GM18511 (cell line): ENCODE measurements at regions not wholly inside any gene's neighbourhood (a gene's known extent, or its start where the extent isn't known, plus 50 kb on each side); places are given as distances from the start of the nearest gene placed in this dataset.

Experiments
- ATAC-seq: cut with Tn5 transposase; IDR thresholded peaks from one replicate; pipeline ENCODE4 v1.9.1; 2021; ENCODE audit warnings: mild to moderate bottlenecking, moderate library complexity; ENCODE audit not compliant: unreplicated experiment

DNA sequence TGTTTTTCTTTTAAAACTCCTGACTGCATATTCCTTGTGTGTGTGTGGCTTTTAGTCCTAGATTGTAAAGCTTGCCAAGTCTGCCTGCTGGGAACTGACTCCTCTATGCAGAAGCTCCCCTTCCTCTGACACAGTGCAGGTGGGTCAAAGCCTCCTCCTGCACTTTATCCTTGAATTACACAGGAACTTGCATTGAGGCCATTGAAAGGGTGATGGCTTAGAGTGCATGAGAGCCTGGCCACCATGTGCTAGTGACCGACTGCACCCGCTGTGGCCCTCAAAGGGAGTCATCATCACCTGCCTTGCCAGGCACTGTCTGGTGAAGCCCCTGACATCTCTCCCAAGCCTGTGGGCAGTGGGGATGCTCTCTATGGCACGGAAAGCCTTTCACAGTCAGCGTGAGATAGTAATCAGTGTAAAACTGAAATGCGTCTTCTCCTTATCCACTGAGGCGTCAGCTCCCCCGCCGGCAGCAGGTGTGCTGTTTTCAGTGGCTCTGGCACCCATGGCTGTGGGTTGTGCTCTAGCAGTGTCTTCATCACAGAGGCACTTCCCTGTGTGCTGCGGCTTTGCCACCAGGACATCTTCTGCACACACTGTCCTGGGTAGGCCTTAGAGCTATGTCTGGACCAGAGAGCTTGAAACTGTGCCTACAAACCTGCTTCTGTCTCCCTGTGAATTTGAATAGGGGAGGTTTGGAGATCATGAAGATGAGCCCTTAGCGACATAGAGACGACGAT is 87.9 kb downstream of the THBS2 start:
- ATAC-seq, result no peak

DNA sequence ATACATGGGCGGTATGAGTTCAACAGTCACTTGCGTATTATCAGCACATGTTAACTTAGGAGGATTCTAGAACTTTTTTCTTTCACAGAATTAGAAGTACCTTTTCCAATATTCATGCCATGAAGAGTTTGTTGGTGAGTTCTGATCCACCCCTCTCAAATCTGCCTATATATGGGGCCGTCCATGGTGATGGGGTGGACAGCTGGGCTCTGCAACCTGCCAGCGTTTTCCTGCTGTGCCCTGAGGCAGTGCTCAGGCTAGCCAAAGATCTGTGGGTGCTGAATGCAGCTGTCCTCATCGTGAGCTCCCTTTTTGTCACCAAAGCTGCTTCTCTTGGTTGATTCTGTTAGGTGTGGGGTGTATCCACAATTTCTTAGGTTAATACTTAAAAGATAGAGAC is 88.7 kb downstream of the THBS2 start:
- no peak for ATAC-seq

DNA sequence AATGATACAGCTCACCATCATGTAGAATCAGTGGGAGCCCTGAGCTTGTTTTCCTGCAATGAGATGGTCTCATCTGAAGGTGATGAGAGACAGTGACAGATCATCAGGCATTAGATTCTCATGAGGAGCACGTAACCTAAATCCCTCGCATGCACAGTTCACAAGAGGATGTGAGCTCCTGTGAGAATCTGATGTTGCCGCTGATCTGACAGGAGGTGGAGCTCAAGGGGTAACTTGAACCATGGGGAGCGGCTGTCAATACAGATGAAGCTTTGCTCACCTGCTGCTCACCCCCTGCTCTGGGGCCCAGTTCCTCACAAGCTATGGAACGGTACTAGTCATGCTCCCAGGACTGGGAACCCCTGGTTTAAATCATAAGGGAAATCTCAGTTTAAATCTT is 89.2 kb downstream of the THBS2 start:
- ATAC-seq, result no peak

DNA sequence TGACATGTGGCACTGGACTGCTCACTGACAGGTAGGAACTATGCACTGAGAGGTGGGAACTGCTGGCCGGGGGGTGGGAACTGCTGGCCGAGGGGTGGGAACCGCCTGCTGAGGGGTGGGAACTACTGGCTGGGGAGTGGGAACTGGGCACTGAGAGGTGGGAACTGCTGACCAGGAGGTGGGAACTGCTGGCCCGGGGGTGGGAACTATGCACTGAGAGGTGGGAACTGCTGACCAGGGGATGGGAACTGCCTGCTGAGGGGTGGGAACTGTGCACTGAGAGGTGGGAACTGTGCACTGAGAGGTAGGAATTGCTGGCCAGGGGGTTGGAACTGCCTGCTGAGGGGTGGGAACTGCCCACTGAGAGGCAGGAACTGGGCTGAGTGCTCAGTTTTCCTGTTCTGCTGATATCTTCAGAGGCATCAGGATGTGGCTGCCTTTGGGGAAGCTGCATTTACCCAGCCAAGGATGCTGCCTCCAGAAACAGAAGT is 90.2 kb downstream of the THBS2 start:
- no peak for ATAC-seq

DNA sequence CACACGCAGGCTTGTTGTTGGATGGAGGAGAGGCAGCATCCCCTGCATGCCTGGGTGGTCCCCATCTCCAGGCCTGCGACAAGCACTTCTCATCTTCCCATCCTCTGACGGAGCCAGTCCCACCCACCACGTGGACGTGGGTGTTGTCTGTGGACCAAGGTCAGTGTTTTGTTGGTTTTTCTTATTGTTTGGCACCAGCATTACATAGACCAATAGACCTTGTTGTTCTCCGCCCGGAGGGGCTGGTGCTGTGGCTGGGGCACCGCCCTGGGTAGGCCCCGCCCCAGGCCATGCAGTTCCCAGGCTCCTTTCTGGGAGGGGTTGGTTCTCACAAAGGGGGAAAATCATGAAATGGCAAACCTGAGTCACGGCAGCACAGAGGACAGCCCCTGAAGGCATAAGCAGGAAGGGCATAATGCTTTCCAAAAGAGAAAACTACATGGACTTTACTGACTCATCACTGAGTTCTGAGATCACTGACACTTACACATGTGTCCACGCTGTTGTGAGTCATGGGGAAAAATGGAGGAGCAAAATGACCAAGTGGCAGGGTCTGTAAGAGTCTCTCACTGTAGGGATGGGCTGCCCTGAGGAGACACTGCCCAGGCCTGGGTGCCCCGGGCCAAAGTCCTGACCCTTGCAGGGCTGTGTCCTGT is 90.8 kb downstream of the THBS2 start:
- ATAC-seq, result no peak

DNA sequence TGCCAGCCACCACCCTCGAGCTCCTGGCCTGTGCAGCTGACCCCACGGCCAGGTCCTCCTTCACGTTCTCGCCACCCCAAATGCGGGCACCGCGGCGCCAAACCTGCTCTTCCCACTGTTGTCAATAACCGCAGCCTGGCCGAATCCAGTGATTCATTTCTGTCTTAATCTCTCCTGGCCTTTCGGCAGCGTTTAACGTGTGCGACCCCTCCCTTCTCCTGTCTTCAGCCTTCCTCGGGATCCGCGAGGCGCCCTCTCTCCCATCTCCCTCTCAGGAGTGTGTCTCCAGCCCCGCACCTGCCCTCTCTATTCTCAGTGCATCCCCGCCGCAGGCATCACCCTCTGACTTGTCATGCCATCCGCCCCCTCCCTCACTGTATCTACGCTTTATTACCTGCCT is 91.4 kb downstream of the THBS2 start:
- ATAC-seq, result no peak

DNA sequence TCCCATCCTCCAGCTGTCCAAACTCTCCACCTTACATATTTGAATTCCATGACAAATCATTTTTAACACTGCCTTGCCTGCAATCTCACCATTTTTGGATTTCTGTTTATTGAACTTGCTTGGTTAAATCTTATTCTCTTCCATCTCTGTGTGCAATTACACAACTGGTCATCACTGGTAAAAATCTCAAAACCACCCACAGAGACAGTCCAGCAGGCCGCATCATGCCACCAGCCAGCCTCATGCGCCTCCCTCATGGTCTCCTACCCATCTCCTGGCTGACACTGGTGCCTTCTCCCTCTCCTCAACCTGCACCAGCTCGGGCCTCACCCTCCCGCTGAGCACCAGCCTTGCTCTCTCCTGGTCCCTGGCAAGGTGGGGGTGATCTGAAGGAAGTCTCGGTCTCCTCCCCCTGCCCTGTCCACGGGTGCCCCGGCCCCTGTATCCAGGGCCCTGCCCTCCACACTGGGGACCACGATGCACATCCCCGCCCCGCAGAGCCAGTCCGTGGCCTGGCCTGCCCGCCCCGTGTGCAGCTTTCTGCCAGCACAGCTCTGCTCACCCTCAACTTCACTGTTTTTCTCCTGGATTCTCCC is 92.0 kb downstream of the THBS2 start:
- ATAC-seq, result no peak

DNA sequence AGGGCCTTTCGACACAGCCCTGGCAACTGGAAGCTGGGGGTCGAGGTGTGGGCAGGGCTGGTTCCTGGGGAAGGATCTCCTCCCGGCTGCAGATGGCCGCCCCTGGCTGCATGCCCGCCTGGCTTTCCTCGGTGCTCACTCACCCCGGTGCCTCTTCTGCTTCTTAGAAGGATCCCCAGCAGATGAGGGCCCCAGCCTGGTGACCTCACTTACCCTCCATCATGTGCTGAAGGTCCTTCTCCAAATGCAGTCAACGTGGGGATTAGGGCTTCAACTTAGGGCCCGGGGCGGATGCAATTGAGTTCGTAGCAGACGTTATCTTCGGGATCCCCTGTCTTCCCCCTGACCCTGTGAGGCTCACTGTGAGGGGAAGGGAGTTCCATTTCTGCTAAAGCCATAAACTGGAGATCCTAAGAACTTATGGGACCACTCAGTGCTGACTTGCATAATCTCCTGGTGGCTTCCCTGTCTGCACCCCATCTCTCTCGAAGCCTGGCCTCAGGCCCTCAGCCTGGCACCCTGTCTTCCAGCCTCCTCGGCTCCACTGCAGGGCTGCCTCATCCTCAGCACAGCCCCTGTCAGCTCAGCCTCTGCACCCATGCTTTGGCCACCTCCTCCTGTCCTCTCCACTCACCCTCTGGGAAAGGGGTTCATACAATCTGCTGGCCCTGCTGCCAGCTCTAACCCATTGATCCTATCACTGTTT is 92.6 kb downstream of the THBS2 start:
- no peak for ATAC-seq

DNA sequence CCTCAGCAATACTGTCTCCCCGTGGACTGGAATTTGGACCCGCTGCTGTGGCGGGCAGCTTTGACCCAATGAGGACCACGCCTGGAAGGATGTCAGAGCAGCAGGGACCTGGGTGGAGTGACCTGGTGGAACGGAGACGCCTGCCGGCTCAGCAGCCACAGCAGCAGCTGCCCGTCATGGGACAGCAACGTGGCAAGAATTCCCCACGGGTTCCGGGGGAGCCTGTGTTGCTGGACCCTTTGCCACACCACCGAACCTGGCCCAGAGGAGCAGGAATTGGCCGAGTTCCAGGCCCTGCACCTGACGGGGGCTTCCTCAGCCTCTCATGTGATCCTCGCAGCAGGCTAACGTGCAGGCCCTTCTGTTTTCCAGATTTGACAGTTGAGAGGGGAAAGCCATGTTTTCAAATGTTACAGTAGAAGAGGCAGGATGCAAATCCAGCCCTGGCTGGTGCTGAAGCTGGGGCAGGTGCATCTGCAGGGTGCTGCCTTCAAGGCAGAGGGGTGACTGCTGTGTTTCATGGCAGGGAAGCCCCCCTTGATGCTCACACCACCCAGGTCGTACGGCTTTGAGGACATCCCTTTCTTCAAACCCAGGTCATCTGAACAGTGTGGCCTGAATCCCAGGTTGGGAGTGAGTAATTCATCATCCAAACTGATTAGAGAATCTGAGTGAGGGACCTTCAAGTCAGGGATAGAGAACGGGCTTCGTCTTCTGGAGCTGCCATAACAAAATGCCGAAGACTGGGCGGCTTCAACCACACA is 93.4 kb downstream of the THBS2 start:
- no peak for ATAC-seq

DNA sequence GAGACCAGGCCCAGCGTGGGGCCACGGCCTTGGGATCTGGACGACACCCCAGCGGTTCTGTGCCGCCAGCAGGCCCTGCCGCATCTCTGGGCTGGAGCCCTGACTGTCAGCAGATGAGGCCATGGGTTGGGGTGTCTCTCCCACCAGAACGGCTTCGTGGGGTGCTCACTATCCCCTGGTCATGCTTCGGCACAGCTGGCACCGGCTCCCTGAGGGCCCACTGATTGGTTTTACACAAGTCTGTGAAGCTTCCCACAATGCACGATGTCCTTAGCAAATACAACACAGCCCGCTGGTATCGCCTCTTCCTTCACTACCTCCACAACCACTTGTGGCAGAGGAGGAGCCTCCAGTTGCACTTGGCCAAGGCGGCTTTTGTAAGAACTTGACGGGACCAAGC is 94.3 kb downstream of the THBS2 start:
- no peak for ATAC-seq

DNA sequence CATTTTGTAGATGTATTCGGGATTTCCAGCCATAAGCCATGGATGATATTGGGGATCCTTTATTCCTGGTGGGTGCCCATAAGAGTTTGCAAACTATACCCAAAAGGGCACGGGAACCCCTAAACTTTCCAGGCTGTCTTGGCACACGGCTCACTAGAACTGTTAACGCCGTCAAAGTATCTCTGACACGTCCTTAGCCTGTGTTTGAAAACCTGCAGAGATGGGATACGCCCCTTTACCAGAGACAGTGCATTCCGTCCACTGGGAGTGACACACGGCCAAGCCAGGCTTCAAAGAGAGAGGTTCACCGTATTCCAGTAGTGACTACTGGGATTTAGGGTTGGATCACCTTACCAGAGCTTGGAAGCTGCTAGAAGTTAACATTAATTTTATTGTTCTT is 95.0 kb downstream of the THBS2 start:
- no peak for ATAC-seq

DNA sequence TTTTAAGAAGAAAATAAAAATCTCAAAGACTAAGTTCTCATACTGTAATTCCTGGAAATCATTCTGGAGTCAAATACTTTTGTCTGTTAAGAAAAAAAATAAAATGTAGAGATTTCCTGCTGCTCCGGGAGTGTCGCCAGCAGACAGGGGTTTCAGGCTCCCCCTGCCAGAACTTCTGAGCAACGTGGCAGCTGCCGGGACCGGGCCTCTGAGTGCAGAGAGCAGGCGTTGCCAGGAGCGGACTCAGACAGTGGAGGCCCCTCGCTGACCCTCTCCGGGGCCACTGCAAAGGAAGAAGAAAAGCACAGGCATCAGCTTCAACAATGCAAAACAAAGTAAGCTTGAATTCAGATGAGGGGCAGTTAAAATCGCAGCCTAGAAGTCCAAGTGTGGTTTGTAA is 95.5 kb downstream of the THBS2 start:
- ATAC-seq, result no peak

DNA sequence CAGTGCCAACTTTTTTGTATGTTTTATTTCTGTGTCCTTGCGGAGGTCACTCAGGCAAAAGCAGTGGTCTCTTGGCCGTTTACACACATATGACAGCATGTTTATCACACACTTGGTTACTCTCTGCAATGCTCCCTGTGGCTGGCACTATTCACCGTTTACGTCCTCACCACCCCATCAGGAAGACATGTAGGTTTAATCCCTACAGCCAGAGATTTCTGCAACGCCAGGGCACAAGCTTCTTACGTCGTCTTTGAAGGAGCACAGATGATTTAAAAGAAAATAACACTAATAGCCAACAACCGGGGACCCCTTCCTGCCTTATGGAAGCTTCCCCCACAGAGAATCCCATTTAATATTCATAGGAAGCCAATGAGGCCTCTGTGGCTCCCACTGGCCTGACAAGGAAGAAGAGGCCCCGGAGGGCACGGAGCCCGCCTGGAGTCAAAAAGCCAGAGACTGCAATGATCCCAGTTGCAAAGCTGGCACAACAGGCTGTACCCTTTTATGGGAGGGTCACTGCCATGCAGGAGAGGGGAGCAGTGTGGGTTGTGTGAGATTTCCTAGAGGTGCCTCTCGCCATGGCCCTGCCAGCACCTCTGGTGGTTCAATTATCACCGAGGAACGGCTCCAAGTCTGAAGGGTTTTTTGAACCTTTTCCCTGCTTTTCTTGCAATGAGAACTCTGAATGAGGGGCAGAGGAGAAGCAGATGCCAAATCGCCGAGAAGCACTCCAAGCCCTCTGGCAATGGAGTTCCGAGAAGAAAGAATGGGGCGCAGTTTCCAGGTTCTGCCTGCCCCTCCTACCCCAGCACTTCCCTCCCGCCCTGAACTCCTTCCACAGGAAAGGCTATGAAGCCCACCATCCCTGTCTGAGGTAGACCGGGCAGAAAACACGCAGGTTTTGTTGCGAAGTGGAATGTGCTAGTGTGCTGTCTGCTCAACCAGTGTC is 96.2 kb downstream of the THBS2 start:
- ATAC-seq, result no peak

DNA sequence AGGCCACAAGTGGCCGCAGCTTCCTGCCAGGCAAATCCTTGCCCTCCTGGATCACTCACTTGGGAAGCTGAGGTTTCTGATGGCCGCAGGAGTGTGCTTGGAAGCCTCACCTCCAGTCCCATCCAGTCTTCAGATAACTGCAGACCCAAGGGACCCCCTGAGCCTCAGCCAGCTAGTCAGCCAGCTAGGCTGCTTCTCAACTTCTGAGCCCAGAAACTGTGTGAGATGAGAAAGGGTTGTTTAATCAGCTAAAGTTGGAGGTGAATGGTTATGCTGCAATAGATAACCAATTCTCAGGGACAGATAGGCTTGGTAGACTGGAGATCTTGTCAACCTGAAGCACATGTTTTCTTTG is 96.9 kb downstream of the THBS2 start:
- no peak for ATAC-seq

DNA sequence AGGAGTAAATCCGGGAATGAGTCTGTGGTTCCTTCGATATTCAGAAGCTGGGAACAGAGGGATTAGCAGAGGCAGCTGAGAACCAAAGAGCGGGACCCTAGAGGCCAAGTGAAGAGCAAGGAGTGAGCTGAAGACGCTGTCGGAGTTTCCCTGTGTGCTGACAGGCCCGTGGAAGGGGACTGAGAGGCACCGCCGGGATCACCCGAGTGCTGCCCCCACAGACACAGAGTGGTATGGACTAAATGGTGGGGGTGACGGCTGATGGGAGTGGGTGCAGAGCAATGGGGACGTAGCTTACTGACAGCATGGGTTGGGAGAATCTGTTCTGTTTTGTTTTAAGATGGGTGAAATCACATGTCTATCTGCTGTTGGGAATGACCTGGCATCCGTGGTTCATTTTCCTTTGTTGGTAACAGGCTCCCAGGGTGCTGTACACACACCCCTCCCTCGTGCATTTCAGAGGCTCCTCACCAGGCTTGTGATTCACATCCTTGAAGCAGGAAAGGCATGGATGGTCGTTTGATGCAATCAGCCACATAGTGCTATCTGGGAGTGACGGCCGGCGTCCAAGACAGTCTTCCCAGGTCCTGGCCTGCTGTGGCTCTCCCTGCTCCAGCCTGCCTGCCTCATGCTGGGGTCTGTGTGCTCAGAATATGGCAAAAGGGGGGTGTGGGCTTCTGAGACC is 97.4 kb downstream of the THBS2 start:
- no peak for ATAC-seq

DNA sequence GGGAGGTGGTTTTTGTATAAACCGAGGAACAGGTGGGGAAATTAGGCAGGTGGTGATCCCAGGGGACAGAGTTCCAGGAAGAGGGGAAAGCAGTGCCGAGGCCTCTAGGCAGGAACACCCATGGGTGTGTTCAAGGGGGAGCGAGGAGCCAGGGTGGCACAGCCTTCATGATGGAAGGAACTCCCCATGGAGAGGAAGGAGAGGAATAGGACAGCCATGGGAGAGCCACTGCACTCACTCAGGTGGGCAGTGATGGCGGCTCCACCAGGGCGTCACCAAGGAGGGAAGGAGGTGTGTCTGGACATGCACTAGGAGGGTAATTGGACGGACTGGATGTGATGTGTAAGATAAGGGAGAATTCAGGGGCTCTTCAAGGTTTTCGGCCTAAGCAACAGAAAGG is 98.2 kb downstream of the THBS2 start:
- no peak for ATAC-seq

DNA sequence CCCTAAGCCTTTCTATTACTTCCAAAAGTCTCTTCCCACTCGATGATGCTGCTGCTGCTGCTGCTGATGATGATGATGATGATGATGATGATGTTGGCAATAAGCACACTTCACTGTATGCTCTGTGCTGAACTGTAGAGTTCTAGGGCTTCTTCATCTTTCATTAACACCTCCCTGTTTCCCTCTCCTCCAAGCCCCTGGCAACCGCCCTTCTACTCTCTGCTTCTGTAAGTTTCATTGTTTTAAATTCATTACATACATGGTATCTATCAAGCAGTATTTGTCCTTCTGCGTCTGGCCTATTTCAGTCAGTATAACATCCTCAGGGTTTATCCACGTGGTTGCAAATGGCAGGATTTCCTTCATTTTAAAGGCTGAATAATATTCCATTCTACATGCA is 100.2 kb downstream of the THBS2 start:
- no peak for ATAC-seq

DNA sequence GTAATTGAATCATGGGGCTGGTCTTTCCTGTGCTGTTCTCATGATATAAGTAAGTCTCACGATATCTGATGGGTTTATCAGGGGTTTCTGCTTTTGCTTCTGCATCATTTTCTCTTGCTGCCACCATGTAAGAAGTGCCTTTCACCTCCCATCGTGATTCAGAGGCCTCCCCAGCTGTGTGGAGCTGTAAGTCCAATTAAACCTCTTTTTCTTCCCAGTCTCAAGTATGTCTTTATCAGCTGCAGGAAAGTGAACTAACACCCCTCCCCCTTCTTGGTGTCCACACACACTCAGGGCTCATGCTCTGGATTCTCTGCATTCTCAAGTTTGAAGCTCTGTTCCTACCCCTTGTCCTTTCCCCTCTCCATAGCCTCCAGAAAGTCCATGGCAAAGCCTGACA is 107.1 kb downstream of the THBS2 start:
- no peak for ATAC-seq

DNA sequence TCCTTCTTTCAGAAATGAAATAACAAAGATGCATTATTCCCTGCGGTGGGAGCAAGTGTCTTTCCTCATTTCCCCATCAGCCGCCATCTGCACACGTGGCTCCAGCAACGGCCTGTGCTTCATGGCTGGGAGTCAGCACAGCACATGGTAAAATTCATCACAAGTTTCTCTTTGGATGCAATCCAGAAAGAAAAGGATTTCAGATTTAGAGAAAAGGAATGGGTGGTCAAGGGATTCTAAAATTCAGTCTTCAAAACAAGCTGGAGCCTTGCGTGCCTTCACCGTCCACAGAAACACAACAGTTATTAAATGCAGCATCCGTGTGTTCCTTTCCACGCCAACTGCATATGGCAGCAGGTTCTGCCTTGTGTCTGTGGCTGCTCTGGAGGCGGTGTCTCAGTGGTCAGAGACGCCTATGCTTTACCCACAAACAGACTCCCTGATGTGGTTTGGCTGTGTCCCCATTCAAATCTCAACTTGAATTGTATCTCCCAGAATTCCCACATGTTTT is 107.6 kb downstream of the THBS2 start:
- no peak for ATAC-seq
